ENCODE measurements at regions not wholly inside any gene's neighbourhood (a gene's known extent, or its start where the extent isn't known, plus 50 kb on each side); places are given as distances from the start of the nearest gene placed in this dataset.
"Not testable (repeated sequence)": the region's sequence is repeated elsewhere in the genome, so short reads cannot be mapped to it uniquely, and the experiment has no call there.

DNA sequence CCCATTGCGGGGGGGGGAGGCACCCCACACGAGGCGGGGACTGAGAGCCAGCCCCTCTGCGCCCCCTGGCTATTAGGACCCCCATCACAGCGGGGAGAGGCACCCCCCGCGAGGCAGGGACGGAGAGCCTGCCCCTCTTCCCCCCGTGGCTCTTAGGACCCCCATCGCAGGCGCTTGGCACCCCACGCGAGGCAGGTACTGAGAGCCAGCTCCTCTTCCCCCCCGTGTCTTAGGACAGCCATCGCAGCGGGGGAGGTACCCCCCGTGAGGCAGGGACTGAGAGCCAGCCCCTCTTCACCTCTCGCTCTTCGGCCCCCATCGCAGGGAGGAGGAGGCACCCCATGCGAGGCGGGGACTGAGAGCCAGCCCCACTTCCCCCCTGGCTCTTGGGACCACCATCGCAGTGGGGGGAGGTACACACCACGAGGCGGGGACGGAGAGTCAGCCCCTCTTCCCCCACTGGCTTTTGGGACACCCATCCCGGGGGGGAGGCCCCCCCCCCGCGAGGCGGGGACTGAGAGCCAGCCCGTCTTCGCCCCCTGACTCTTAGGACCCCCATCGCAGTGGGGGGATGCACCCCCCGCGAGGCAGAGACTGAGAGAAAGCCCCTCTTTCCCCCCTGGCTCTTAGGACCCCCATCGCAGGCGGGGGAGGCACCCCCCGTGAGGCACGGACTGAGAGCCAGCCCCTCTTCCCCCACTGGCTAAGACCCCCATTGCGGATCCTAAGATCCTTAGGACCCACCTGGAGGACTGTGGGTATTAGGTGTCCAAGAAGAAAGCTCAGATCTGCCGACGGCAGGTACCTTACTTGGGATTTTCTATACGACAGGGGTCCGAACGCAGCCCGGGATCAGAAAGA, 198.6 kb upstream of the PZP start:
- FAIRE-seq (no peak), DNase-seq (ENCODE audit: insufficient read length, low spot score) (no peak)
- TF ChIP-seq POU2F2 (IDR thresholded peaks at IDR 0.05; ENCODE audit: low read depth, low read length) (no peak), TAF1 (IDR thresholded peaks at IDR 0.05; ENCODE audit: low read depth, low read length) (no peak), PAX5 (IDR thresholded peaks at IDR 0.05; ENCODE audit: insufficient read depth, low read length, severe bottlenecking) (no peak), POLR2AphosphoS5 (IDR thresholded peaks at IDR 0.05; ENCODE audit: low read depth, low read length) (no peak), POLR2A (IDR thresholded peaks at IDR 0.05; ENCODE audit: low read depth, low read length) (no peak), SPI1 (IDR thresholded peaks at IDR 0.05; ENCODE audit: low read depth, low read length) (no peak)

DNA sequence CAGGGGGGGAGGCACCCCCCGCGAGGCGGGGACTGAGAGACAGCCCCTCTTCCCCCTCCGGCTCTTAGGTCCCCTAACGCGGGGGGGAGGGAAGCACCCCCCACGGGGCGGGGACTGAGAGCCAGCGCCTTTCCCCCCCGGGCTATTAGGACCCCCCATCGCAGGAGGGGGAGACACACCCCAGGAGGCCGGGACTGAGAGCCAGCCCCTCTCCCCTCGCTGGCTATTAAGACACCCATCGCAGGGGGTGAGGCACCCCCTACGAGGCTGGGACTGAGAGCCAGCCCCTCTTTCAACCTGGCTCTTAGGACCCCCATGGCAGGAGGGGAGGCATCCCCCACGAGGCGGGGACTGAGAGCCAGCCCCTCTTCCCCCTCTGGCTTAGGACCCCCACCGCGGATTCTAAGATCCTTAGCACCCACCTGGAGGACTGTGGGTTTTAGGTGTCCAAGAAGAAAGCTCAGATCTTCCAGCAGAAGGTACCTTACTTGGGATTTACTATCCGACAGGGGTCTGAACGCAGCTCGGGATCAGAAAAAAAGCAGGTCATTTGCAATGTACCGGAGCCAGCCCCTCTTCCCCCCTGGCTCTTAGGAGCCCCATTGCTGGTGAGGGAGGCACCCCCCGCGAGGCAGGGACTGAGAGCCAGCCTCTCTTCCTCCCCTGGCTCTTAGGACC, 197.8 kb upstream of the PZP start:
- no peak for DNase-seq (ENCODE audit: insufficient read length, low spot score)
- TF ChIP-seq POU2F2 (IDR thresholded peaks at IDR 0.05; ENCODE audit: low read depth, low read length) (no peak), POLR2AphosphoS5 (IDR thresholded peaks at IDR 0.05; ENCODE audit: low read depth, low read length) (no peak), POLR2A (IDR thresholded peaks at IDR 0.05; ENCODE audit: low read depth, low read length) (no peak), PAX5 (IDR thresholded peaks at IDR 0.05; ENCODE audit: insufficient read depth, low read length, severe bottlenecking) (no peak), SPI1 (IDR thresholded peaks at IDR 0.05; ENCODE audit: low read depth, low read length) (no peak), TAF1 (IDR thresholded peaks at IDR 0.05; ENCODE audit: low read depth, low read length) (no peak)
- no peak for FAIRE-seq

DNA sequence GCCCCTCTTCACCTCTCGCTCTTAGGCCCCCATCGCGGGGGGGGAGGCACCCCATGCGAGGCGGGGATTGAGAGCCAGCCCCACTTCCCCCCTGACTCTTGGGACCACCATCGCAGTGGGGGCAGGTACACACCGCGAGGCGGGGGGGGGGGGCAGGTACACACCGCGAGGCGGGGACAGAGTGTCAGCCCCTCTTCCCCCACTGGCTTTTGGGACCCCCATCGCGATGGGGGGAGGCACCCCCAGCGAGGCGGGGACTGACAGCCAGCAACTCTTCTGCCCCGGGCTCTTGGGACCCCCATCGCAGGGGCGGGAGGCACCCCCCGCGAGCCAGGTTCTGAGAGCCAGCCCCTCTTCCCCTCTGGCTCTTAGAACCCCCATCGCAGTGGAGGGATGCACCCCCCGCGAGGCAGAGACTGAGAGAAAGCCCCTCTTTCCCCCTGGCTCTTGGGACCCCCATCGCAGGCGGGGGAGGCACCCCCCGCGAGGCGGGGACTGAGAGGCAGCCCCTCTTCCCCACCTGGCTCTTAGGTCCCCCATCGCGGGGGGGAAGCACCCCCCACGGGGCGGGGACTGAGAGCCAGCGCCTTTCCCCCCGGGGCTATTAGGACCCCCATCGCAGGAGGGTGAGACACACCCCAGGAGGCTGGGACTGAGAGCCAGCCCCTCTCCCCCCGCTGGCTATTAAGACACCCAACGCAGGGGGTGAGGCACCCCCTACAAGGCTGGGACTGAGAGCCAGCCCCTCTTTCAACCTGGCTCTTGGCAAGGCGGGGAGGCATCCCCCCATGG, 196.5 kb upstream of the PZP start:
- TF ChIP-seq TAF1 (IDR thresholded peaks at IDR 0.05; ENCODE audit: low read depth, low read length) (no peak), POLR2AphosphoS5 (IDR thresholded peaks at IDR 0.05; ENCODE audit: low read depth, low read length) (no peak), PAX5 (IDR thresholded peaks at IDR 0.05; ENCODE audit: insufficient read depth, low read length, severe bottlenecking) (no peak), SPI1 (IDR thresholded peaks at IDR 0.05; ENCODE audit: low read depth, low read length) (no peak), POU2F2 (IDR thresholded peaks at IDR 0.05; ENCODE audit: low read depth, low read length) (no peak), POLR2A (IDR thresholded peaks at IDR 0.05; ENCODE audit: low read depth, low read length) (no peak)
- FAIRE-seq, result no peak
- DNase-seq (ENCODE audit: insufficient read length, low spot score), result no peak

DNA sequence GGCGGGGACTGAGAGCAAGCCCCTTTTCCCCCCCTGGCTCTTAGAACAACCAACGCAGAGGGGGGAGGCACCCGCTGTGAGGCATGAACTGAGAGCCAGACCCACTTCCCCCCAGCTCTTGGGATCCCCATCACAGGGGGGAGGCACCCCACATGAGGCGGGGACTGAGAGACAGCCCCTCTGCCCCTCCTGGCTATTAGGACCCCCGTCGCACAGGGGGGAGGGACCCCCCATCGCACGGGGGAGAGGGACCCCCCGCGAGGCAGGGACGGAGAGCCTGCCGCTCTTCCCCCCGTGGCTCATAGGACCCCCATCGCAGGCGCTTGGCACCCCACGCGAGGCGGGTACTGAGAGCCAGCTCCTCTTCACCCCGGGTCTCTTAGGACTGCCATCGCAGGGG, 195.8 kb upstream of the PZP start:
- FAIRE-seq, result no peak
- TF ChIP-seq SPI1 (IDR thresholded peaks at IDR 0.05; ENCODE audit: low read depth, low read length) (no peak), POLR2AphosphoS5 (IDR thresholded peaks at IDR 0.05; ENCODE audit: low read depth, low read length) (no peak), PAX5 (IDR thresholded peaks at IDR 0.05; ENCODE audit: insufficient read depth, low read length, severe bottlenecking) (no peak), POU2F2 (IDR thresholded peaks at IDR 0.05; ENCODE audit: low read depth, low read length) (no peak), POLR2A (IDR thresholded peaks at IDR 0.05; ENCODE audit: low read depth, low read length) (no peak), TAF1 (IDR thresholded peaks at IDR 0.05; ENCODE audit: low read depth, low read length) (no peak)
- DNase-seq (ENCODE audit: insufficient read length, low spot score), result no peak

DNA sequence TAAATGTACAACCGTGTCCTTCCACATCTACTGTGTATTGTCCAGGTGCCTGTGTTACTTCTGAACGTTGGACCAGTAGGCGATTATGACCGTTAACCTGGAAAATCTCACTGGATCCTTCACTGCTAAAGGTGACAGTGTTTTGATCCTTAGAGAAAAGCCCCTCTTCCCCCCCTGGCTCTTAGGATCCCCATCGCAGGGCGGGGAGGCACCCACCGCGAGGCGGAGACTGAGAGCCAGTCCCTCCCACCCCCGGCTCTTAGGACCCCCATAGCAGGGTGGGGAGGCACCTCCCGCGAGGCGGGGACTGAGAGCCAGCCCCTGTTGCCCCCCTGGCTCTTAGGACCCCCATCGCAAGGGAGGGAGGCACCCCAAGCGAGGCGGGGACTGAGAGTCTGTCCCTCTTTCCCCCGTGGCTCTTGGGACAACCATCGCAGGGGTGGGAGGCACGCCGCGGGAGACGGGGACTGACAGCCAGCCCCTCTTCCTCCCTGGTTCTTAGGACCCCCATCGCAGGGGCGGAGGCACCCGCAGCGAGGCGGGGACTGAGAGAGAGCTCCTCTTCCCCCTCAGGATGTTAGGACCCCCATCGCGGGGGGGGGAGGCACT, 194.3 kb upstream of the PZP start:
- not testable (repeated sequence) for DNase-seq (ENCODE audit: insufficient read length, low spot score); FAIRE-seq

DNA sequence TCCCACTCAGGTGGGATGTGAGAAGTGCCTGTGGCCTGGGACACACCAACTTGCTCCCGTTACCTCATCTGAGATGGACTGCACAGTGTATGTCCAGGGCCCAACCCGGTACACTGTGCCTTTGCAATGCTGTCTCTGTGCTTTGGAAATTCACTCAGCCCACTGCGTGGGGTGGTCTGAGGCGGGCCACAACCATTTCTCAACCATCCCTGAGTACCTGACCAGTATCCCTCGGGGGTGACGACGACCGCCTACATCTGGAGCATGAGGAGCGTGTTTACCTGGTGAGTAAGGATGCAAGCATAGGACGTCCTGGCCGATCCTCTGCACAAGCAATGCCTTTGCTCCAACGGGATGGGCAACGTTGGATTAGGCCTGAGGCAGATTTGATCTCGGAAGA, 188.2 kb upstream of the PZP start:
- not testable (repeated sequence) for DNase-seq (ENCODE audit: insufficient read length, low spot score); FAIRE-seq

DNA sequence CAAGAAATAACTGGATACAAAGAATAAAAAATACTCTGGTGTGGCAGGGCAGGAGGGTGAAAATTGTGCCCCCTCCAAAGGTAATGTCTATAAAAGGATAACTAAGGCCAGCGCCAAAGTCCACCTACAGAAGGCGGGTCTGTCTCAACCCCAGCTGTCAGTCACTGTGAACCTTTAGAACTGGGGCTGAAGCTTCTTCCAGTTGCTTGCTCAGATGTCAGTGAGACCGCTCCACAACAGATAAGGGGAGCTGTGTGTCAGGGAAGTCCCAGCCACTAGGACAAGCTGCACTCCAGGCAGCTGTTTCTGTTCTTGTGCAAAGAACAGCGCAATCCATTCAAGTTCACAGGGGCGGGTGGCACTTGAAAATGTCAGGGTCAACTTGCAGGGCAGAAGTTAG, 187.0 kb upstream of the PZP start:
- not testable (repeated sequence) for FAIRE-seq; DNase-seq (ENCODE audit: insufficient read length, low spot score)

DNA sequence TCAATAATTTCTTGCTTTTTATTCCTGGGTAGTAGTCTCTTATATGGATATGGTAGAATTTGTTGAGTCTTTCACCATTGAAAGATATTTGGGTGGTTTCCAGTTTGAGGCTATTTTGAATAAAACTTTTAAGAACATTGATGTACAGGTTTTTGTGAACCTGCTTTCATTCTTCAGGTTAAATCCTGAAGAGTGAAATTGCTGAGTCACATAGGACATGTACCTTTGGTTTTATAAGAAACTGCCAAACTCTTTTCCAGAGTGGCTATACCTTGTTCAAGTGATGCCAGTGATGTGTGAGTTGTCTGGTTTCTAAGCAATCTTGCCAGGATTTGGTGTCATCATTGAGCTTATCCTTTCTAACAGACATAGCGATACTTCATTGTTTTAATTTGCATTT, 184.6 kb upstream of the PZP start:
- FAIRE-seq, result no peak
- no peak for TF ChIP-seq PAX5 (IDR thresholded peaks at IDR 0.05; ENCODE audit: insufficient read depth, low read length, severe bottlenecking)
- no peak for TF ChIP-seq POLR2A (IDR thresholded peaks at IDR 0.05; ENCODE audit: low read depth, low read length)
- no peak for TF ChIP-seq POLR2AphosphoS5 (IDR thresholded peaks at IDR 0.05; ENCODE audit: low read depth, low read length)
- TF ChIP-seq POU2F2 (IDR thresholded peaks at IDR 0.05; ENCODE audit: low read depth, low read length), result no peak
- no peak for TF ChIP-seq TAF1 (IDR thresholded peaks at IDR 0.05; ENCODE audit: low read depth, low read length)
- TF ChIP-seq SPI1 (IDR thresholded peaks at IDR 0.05; ENCODE audit: low read depth, low read length), result no peak
- no peak for DNase-seq (ENCODE audit: insufficient read length, low spot score)

DNA sequence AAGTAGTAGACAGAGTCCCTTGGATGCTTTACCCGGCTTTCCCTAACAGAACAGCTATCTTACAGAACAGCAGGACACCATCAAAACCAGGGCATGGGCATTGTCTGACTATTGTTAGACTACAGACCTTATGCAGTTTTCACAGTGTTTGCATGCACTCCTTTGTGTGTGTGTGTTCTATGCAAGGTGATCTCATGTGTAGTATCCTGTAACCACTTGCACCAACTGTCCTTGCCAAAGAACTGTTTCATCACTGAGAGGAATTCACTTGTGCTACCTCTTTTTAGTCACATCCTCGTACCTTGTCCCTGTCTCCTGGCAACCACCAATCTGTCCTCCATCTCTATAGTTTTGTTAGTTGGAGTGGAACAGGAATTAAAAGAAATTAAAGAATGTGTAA, 183.6 kb upstream of the PZP start:
- no peak for FAIRE-seq
- no peak for DNase-seq (ENCODE audit: insufficient read length, low spot score)

More for the DNA sequence above, 183.6 kb upstream of the PZP start:
- TF ChIP-seq POLR2AphosphoS5 (IDR thresholded peaks at IDR 0.05; ENCODE audit: low read depth, low read length) (no peak), POU2F2 (IDR thresholded peaks at IDR 0.05; ENCODE audit: low read depth, low read length) (no peak), POLR2A (IDR thresholded peaks at IDR 0.05; ENCODE audit: low read depth, low read length) (no peak), PAX5 (IDR thresholded peaks at IDR 0.05; ENCODE audit: insufficient read depth, low read length, severe bottlenecking) (no peak), SPI1 (IDR thresholded peaks at IDR 0.05; ENCODE audit: low read depth, low read length) (no peak), TAF1 (IDR thresholded peaks at IDR 0.05; ENCODE audit: low read depth, low read length) (no peak)
